Hematopoietic multipotent progenitor cell treated with erythropoietin and hydrocortisone succinate and interleukin-3 and kit ligand, for 8 days (in vitro differentiated cells): ENCODE measurements at regions not wholly inside any gene's neighbourhood (a gene's known extent, or its start where the extent isn't known, plus 50 kb on each side); places are given as distances from the start of the nearest gene placed in this dataset.
"Not testable (repeated sequence)": the region's sequence is repeated elsewhere in the genome, so short reads cannot be mapped to it uniquely, and the experiment has no call there.

ENCODE experiments used
- DNase-seq: peaks from one replicate; pipeline ENCODE4 v3.0.0-alpha.2; 2015

GRCh38 chr4:65265526-65265925 lies 404.8 kb downstream of the EPHA5 start:
- no peak for DNase-seq

- DNase-seq: no peak
Measured at GRCh38 chr4:65259296-65259695, 411.0 kb downstream of the EPHA5 start.

GRCh38 chr4:65250916-65251315 lies 419.4 kb downstream of the EPHA5 start:
- no peak for DNase-seq

GRCh38 chr4:65249111-65249510 lies 421.2 kb downstream of the EPHA5 start:
- DNase-seq: no peak

GRCh38 chr4:65242156-65242846 lies 428.0 kb downstream of the EPHA5 start:
- DNase-seq: no peak

GRCh38 chr4:65241257-65241997 lies 428.9 kb downstream of the EPHA5 start:
- DNase-seq: no peak

- no peak for DNase-seq
Measured at GRCh38 chr4:65234061-65234460, 436.2 kb downstream of the EPHA5 start.

GRCh38 chr4:65227628-65228027 lies 442.7 kb downstream of the EPHA5 start:
- DNase-seq: no peak

- no peak for DNase-seq
Measured at GRCh38 chr4:65223601-65224000, 446.7 kb downstream of the EPHA5 start.

- DNase-seq: not testable (repeated sequence)
Measured at GRCh38 chr4:65223074-65223473, 447.2 kb downstream of the EPHA5 start.

GRCh38 chr4:65217179-65217578 lies 453.1 kb downstream of the EPHA5 start:
- no peak for DNase-seq

GRCh38 chr4:65202853-65203236 lies 467.4 kb downstream of the EPHA5 start:
- DNase-seq: no peak

- DNase-seq: no peak
Measured at GRCh38 chr4:65202165-65202852, 468.0 kb downstream of the EPHA5 start.

- no peak for DNase-seq
Measured at GRCh38 chr4:65195666-65196065, 474.6 kb downstream of the EPHA5 start.

GRCh38 chr4:65195002-65195401 lies 475.3 kb downstream of the EPHA5 start:
- DNase-seq: no peak

GRCh38 chr4:65193985-65194384 lies 476.3 kb downstream of the EPHA5 start:
- no peak for DNase-seq

GRCh38 chr4:65190780-65191179 lies 479.5 kb downstream of the EPHA5 start:
- DNase-seq: no peak

- DNase-seq: no peak
Measured at GRCh38 chr4:65175585-65175984, 494.7 kb downstream of the EPHA5 start.

GRCh38 chr4:65170768-65171514 lies 499.3 kb downstream of the EPHA5 start:
- DNase-seq: no peak

- no peak for DNase-seq
Measured at GRCh38 chr4:65167719-65168118, 502.6 kb downstream of the EPHA5 start.

- no peak for DNase-seq
Measured at GRCh38 chr4:65152205-65152604, 518.1 kb downstream of the EPHA5 start.

- DNase-seq: no peak
Measured at GRCh38 chr4:65139998-65140397, 530.3 kb downstream of the EPHA5 start.

- no peak for DNase-seq
Measured at GRCh38 chr4:65126200-65126599, 544.1 kb downstream of the EPHA5 start.
